C4-2B (cell line): ENCODE measurements at regions not wholly inside any gene's neighbourhood (a gene's known extent, or its start where the extent isn't known, plus 50 kb on each side); places are given as distances from the start of the nearest gene placed in this dataset.

Source experiments
- ZFX ChIP-seq: fragments of 450-650 bp; IDR thresholded peaks from 2 replicates; pipeline ENCODE4 v1.6.1; 2017
- TF ChIP-seq, protein P1 (sequence below): fragments of 450-650 bp; conservative IDR thresholded peaks from 2 replicates; pipeline ENCODE4 v1.5.1; 2017; ENCODE audit warnings: mild to moderate bottlenecking

DNA sequence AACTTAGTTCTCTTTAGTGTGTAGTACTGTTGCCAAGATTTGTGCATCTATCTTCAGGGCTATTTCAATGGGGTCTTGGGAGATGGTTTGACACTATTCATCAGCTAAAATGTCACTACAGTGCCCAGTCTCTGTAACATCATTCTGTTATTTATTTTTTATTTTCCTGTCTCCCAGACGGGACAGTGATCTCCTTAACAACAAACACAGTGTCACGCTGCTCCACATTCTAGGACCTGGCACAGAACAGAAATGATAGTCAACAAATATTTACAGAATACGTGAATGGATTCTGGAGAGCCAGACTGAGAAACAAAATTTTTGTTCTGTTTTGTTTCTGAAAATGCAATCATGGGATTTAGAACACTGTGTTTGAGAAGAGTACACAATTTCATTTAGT is 937.7 kb upstream of the LRRN3 start:
- TF ChIP-seq, protein P1, sequence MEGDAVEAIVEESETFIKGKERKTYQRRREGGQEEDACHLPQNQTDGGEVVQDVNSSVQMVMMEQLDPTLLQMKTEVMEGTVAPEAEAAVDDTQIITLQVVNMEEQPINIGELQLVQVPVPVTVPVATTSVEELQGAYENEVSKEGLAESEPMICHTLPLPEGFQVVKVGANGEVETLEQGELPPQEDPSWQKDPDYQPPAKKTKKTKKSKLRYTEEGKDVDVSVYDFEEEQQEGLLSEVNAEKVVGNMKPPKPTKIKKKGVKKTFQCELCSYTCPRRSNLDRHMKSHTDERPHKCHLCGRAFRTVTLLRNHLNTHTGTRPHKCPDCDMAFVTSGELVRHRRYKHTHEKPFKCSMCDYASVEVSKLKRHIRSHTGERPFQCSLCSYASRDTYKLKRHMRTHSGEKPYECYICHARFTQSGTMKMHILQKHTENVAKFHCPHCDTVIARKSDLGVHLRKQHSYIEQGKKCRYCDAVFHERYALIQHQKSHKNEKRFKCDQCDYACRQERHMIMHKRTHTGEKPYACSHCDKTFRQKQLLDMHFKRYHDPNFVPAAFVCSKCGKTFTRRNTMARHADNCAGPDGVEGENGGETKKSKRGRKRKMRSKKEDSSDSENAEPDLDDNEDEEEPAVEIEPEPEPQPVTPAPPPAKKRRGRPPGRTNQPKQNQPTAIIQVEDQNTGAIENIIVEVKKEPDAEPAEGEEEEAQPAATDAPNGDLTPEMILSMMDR: no peak
- no peak for TF ChIP-seq ZFX
